Astrocyte (in vitro differentiated cells and primary cell): ENCODE measurements at regions not wholly inside any gene's neighbourhood (a gene's known extent, or its start where the extent isn't known, plus 50 kb on each side); places are given as distances from the start of the nearest gene placed in this dataset.

Source experiments
- DNase-seq: peaks from one replicate; pipeline ENCODE4 v3.0.0-alpha.2; 2010; ENCODE audit warnings: low read depth
- FAIRE-seq: peaks from 2 replicates; lab custom pipeline; 2011; peaks lifted over from hg19 to GRCh38; lab: Jason Lieb, UNC
- H2AFZ ChIP-seq: 2 replicates; pipeline ENCODE4 v1.6.0; 2012; ENCODE audit warnings: low read depth, low read length, inconsistent platforms
- H3K27ac ChIP-seq: 2 replicates; pipeline ENCODE4 v1.5.1; 2011; ENCODE audit warnings: low read depth, low read length, inconsistent platforms
- H3K27me3 ChIP-seq: 2 replicates; pipeline ENCODE4 v1.6.0; 2011; ENCODE audit warnings: low read length, inconsistent platforms; ENCODE audit not compliant: insufficient read depth
- H3K36me3 ChIP-seq: 2 replicates; pipeline ENCODE4 v1.5.1; 2011; ENCODE audit warnings: low read length, inconsistent platforms; ENCODE audit not compliant: insufficient read depth
- H3K4me1 ChIP-seq: 2 replicates; pipeline ENCODE4 v1.5.1; 2011; ENCODE audit warnings: low read length, inconsistent platforms; ENCODE audit not compliant: insufficient read depth
- H3K4me2 ChIP-seq: 2 replicates; pipeline ENCODE4 v1.6.0; 2012; ENCODE audit warnings: low read length, inconsistent platforms
- H3K4me3 ChIP-seq: 2 replicates; pipeline ENCODE4 v1.5.1; 2011; ENCODE audit warnings: low read depth, mild to moderate bottlenecking, low read length, inconsistent platforms; ENCODE audit not compliant: insufficient read depth
- H3K79me2 ChIP-seq: 2 replicates; pipeline ENCODE4 v1.6.0; 2012; ENCODE audit warnings: mild to moderate bottlenecking, low read length, inconsistent platforms; ENCODE audit not compliant: insufficient read depth
- H3K9ac ChIP-seq: 2 replicates; pipeline ENCODE4 v1.6.0; 2012; ENCODE audit warnings: mild to moderate bottlenecking, low read length, inconsistent platforms
- H3K9me3 ChIP-seq: 2 replicates; pipeline ENCODE4 v1.5.1; 2012; ENCODE audit warnings: low read depth, mild to moderate bottlenecking, low read length, inconsistent platforms; ENCODE audit not compliant: insufficient read depth
- H4K20me1 ChIP-seq: 2 replicates; pipeline ENCODE4 v1.6.0; 2012; ENCODE audit warnings: low read length, inconsistent platforms; ENCODE audit not compliant: insufficient read depth
- H3K27ac Mint-ChIP-seq: one replicate; pipeline ENCODE4 v1.8.0; 2021; ENCODE audit warnings: mild to moderate bottlenecking, mixed read lengths; ENCODE audit not compliant: unreplicated experiment
- H3K27me3 Mint-ChIP-seq: one replicate; pipeline ENCODE4 v1.8.0; 2021; ENCODE audit warnings: low read depth, mixed read lengths; ENCODE audit not compliant: unreplicated experiment
- H3K36me3 Mint-ChIP-seq: one replicate; pipeline ENCODE4 v1.8.0; 2021; ENCODE audit warnings: low read depth, mixed read lengths; ENCODE audit not compliant: unreplicated experiment
- H3K4me1 Mint-ChIP-seq: one replicate; pipeline ENCODE4 v1.8.0; 2021; ENCODE audit warnings: low read depth, mixed read lengths; ENCODE audit not compliant: unreplicated experiment
- H3K4me3 Mint-ChIP-seq: one replicate; pipeline ENCODE4 v1.8.0; 2021; ENCODE audit warnings: mild to moderate bottlenecking, moderate library complexity, mixed read lengths; ENCODE audit not compliant: unreplicated experiment
- H3K9me3 Mint-ChIP-seq: one replicate; pipeline ENCODE4 v1.8.0; 2021; ENCODE audit warnings: mild to moderate bottlenecking, mixed read lengths; ENCODE audit not compliant: unreplicated experiment
- EZH2 ChIP-seq: IDR thresholded peaks from 2 replicates; pipeline ENCODE4 v1.6.1; 2012; ENCODE audit warnings: mild to moderate bottlenecking, low read length, inconsistent platforms; ENCODE audit not compliant: insufficient read depth
- TF ChIP-seq, protein P1 (sequence below): IDR thresholded peaks from 2 replicates; pipeline ENCODE4 v1.5.1; 2011; ENCODE audit warnings: low read depth, mild to moderate bottlenecking, inconsistent platforms, low read length, moderate library complexity; ENCODE audit not compliant: insufficient read depth

DNA sequence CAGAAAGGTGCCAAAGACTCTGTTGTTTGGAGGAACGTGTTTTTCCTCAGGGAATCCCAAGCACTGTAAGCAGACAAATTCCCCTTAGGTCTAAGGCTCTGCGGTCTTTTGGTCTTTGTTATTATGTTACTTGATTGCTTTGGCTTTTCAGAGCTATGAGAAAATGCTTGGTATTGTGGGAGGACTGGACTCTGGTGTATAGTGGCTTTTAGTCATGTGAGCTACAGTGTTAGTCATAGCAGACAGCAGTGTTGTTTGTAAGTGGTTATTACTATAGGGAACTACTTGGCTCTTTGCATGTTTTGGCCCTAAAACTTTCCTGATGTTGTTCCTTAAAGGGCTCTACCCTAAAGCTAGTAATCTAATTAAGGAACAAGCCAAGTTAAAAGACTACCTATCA, 956.2 kb upstream of the LRATD1 start:
- H3K27me3 ChIP-seq = no peaks in the 10 kb centered on the region
- no peak overlapping the region for H3K4me3 ChIP-seq
- no peaks in the 10 kb centered on the region for H3K27me3 Mint-ChIP-seq

GRCh38 chr2:13681936-13682335, 950.6 kb upstream of the LRATD1 start:
- H3K27ac ChIP-seq = no peak overlapping the region
- H3K9me3 ChIP-seq = peaks cover 7% of the 10 kb centered on the region
- no peak overlapping the region for H3K4me2 ChIP-seq
- no peak overlapping the region for H3K9ac ChIP-seq
- no peak overlapping the region for H2AFZ ChIP-seq
- DNase-seq (peak; percentile 67), FAIRE-seq (no peak)
- no peaks in the 10 kb centered on the region for H4K20me1 ChIP-seq
- no peaks in the 10 kb centered on the region for H3K79me2 ChIP-seq
- H3K4me3 Mint-ChIP-seq = no peak overlapping the region
- peak overlapping the region; percentile 94 for H3K27ac Mint-ChIP-seq
- H3K4me1 ChIP-seq = no peaks in the 10 kb centered on the region
- H3K27me3 Mint-ChIP-seq = no peaks in the 10 kb centered on the region
- TF ChIP-seq, protein P1, sequence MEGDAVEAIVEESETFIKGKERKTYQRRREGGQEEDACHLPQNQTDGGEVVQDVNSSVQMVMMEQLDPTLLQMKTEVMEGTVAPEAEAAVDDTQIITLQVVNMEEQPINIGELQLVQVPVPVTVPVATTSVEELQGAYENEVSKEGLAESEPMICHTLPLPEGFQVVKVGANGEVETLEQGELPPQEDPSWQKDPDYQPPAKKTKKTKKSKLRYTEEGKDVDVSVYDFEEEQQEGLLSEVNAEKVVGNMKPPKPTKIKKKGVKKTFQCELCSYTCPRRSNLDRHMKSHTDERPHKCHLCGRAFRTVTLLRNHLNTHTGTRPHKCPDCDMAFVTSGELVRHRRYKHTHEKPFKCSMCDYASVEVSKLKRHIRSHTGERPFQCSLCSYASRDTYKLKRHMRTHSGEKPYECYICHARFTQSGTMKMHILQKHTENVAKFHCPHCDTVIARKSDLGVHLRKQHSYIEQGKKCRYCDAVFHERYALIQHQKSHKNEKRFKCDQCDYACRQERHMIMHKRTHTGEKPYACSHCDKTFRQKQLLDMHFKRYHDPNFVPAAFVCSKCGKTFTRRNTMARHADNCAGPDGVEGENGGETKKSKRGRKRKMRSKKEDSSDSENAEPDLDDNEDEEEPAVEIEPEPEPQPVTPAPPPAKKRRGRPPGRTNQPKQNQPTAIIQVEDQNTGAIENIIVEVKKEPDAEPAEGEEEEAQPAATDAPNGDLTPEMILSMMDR = no peak
- no peak for TF ChIP-seq EZH2
- no peak overlapping the region for H3K4me3 ChIP-seq
- H3K36me3 Mint-ChIP-seq = peaks cover 2% of the 10 kb centered on the region
- no peaks in the 10 kb centered on the region for H3K36me3 ChIP-seq
- H3K27me3 ChIP-seq = no peaks in the 10 kb centered on the region
- H3K9me3 Mint-ChIP-seq = peaks cover 18% of the 10 kb centered on the region
- H3K4me1 Mint-ChIP-seq = peaks cover 17% of the 10 kb centered on the region

More for the DNA sequence above, 956.2 kb upstream of the LRATD1 start:
- Mint-ChIP-seq H3K4me3 (no peak overlapping the region), H3K4me1 (peaks cover 18% of the 10 kb centered on the region), H3K27ac (peak overlapping the region; percentile 91), H3K9me3 (peaks cover 10% of the 10 kb centered on the region), H3K36me3 (peaks cover 2% of the 10 kb centered on the region)
- Histone ChIP-seq H3K9me3 (no peaks in the 10 kb centered on the region), H2AFZ (no peak overlapping the region), H3K4me1 (no peaks in the 10 kb centered on the region), H3K27ac (no peak overlapping the region), H3K4me2 (no peak overlapping the region), H4K20me1 (no peaks in the 10 kb centered on the region), H3K79me2 (no peaks in the 10 kb centered on the region), H3K36me3 (no peaks in the 10 kb centered on the region), H3K9ac (no peak overlapping the region)
- FAIRE-seq = no peak
- TF ChIP-seq, protein P1 = no peak
- TF ChIP-seq EZH2 = no peak
- peak; percentile 90 for DNase-seq

GRCh38 chr2:13682540-13683272, 949.8 kb upstream of the LRATD1 start:
- no peaks in the 10 kb centered on the region for H3K36me3 ChIP-seq
- no peak overlapping the region for H3K4me2 ChIP-seq
- no peak overlapping the region for H2AFZ ChIP-seq
- Mint-ChIP-seq H3K36me3 (peaks cover 2% of the 10 kb centered on the region), H3K27me3 (no peaks in the 10 kb centered on the region), H3K27ac (peak overlapping the region; percentile 94), H3K4me1 (peaks cover 13% of the 10 kb centered on the region), H3K4me3 (no peak overlapping the region), H3K9me3 (peaks cover 18% of the 10 kb centered on the region)
- no peaks in the 10 kb centered on the region for H3K79me2 ChIP-seq
- TF ChIP-seq, protein P1 = no peak
- TF ChIP-seq EZH2 = no peak
- H3K4me1 ChIP-seq = no peaks in the 10 kb centered on the region
- peaks cover 7% of the 10 kb centered on the region for H3K9me3 ChIP-seq
- no peak overlapping the region for H3K27ac ChIP-seq
- no peaks in the 10 kb centered on the region for H4K20me1 ChIP-seq
- H3K4me3 ChIP-seq = no peak overlapping the region
- FAIRE-seq (no peak), DNase-seq (peak; percentile 39)
- H3K27me3 ChIP-seq = no peaks in the 10 kb centered on the region
- no peak overlapping the region for H3K9ac ChIP-seq
